ENCODE measurements at regions not wholly inside any gene's neighbourhood (a gene's known extent, or its start where the extent isn't known, plus 50 kb on each side); places are given as distances from the start of the nearest gene placed in this dataset.

DNA sequence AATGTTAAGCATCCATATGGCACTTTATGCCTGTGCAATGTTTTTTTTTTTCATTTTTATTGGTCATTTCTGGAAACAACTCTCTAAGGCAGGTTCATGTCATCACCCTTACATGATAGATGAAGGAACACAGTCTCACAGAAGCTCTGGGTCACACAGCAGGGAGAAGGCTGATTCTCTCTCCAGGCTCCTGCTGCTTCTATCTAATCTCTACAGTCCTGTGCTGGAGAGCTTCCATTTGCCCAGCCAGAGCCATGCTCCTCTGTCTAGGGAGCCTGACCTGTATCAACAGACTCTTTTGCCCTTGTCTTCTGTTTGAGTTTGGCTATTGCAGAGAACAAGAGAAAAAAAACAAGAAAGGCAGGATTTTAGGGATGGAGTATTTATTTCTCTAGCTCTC is 584.8 kb downstream of the MBD2 start:
- TF ChIP-seq CTCF (IDR thresholded peaks at IDR 0.05; ENCODE audit: partially characterized antibody, unreplicated experiment), result no peak
- DNase-seq, result no peak
- no peak overlapping the region for H3K27ac Mint-ChIP-seq (ENCODE audit: unreplicated experiment)
- peaks cover 2% of the 10 kb centered on the region for H3K9me3 Mint-ChIP-seq (ENCODE audit: unreplicated experiment)
- H3K36me3 Mint-ChIP-seq (ENCODE audit: unreplicated experiment), result peaks cover 4% of the 10 kb centered on the region
- H3K4me1 Mint-ChIP-seq (ENCODE audit: low read depth, unreplicated experiment), result no peaks in the 10 kb centered on the region
- H3K4me3 Mint-ChIP-seq (ENCODE audit: unreplicated experiment), result no peak overlapping the region
- no peaks in the 10 kb centered on the region for H3K27me3 Mint-ChIP-seq (ENCODE audit: unreplicated experiment)

GRCh38 chr18:53629337-53629736 is 595.1 kb downstream of the MBD2 start:
- Mint-ChIP-seq H3K36me3 (ENCODE audit: unreplicated experiment) (no peaks in the 10 kb centered on the region), H3K27me3 (ENCODE audit: unreplicated experiment) (peaks cover 5% of the 10 kb centered on the region), H3K4me1 (ENCODE audit: low read depth, unreplicated experiment) (peaks cover 11% of the 10 kb centered on the region), H3K27ac (ENCODE audit: unreplicated experiment) (no peak overlapping the region), H3K4me3 (ENCODE audit: unreplicated experiment) (no peak overlapping the region), H3K9me3 (ENCODE audit: unreplicated experiment) (peaks cover 11% of the 10 kb centered on the region)
- TF ChIP-seq CTCF (IDR thresholded peaks at IDR 0.05; ENCODE audit: partially characterized antibody, unreplicated experiment), result no peak
- no peak for DNase-seq

- TF ChIP-seq CTCF (IDR thresholded peaks at IDR 0.05; ENCODE audit: partially characterized antibody, unreplicated experiment), result no peak
- DNase-seq, result no peak
- peaks cover 5% of the 10 kb centered on the region for H3K9me3 Mint-ChIP-seq (ENCODE audit: unreplicated experiment)
- no peak overlapping the region for H3K4me3 Mint-ChIP-seq (ENCODE audit: unreplicated experiment)
- H3K27me3 Mint-ChIP-seq (ENCODE audit: unreplicated experiment), result peaks cover 5% of the 10 kb centered on the region
- H3K36me3 Mint-ChIP-seq (ENCODE audit: unreplicated experiment), result no peaks in the 10 kb centered on the region
- peaks cover 8% of the 10 kb centered on the region for H3K4me1 Mint-ChIP-seq (ENCODE audit: low read depth, unreplicated experiment)
- H3K27ac Mint-ChIP-seq (ENCODE audit: unreplicated experiment), result no peak overlapping the region
Observed at GRCh38 chr18:53625997-53626599, 598.4 kb downstream of the MBD2 start.

GRCh38 chr18:53610957-53611356 is 613.5 kb downstream of the MBD2 start:
- no peak for DNase-seq
- no peaks in the 10 kb centered on the region for H3K36me3 Mint-ChIP-seq (ENCODE audit: unreplicated experiment)
- H3K27ac Mint-ChIP-seq (ENCODE audit: unreplicated experiment), result no peak overlapping the region
- no peak overlapping the region for H3K4me3 Mint-ChIP-seq (ENCODE audit: unreplicated experiment)
- H3K27me3 Mint-ChIP-seq (ENCODE audit: unreplicated experiment), result peaks cover 2% of the 10 kb centered on the region
- H3K4me1 Mint-ChIP-seq (ENCODE audit: low read depth, unreplicated experiment), result no peaks in the 10 kb centered on the region
- TF ChIP-seq CTCF (IDR thresholded peaks at IDR 0.05; ENCODE audit: partially characterized antibody, unreplicated experiment), result no peak
- peaks cover 2% of the 10 kb centered on the region for H3K9me3 Mint-ChIP-seq (ENCODE audit: unreplicated experiment)

GRCh38 chr18:53606792-53607191 is 617.7 kb downstream of the MBD2 start:
- H3K9me3 Mint-ChIP-seq (ENCODE audit: unreplicated experiment), result no peaks in the 10 kb centered on the region
- no peak overlapping the region for H3K4me3 Mint-ChIP-seq (ENCODE audit: unreplicated experiment)
- no peak for TF ChIP-seq CTCF (IDR thresholded peaks at IDR 0.05; ENCODE audit: partially characterized antibody, unreplicated experiment)
- H3K36me3 Mint-ChIP-seq (ENCODE audit: unreplicated experiment), result no peaks in the 10 kb centered on the region
- no peak for DNase-seq
- H3K27me3 Mint-ChIP-seq (ENCODE audit: unreplicated experiment), result no peaks in the 10 kb centered on the region
- no peak overlapping the region for H3K27ac Mint-ChIP-seq (ENCODE audit: unreplicated experiment)
- no peaks in the 10 kb centered on the region for H3K4me1 Mint-ChIP-seq (ENCODE audit: low read depth, unreplicated experiment)

Measured in glutamatergic neuron (in vitro differentiated cells).